NCI-H1436 (cell line): ENCODE measurements at regions not wholly inside any gene's neighbourhood (a gene's known extent, or its start where the extent isn't known, plus 50 kb on each side); places are given as distances from the start of the nearest gene placed in this dataset.
"Not testable (repeated sequence)": the region's sequence is repeated elsewhere in the genome, so short reads cannot be mapped to it uniquely, and the experiment has no call there.

ENCODE experiments used
- DNase-seq: peaks from one replicate; lab custom pipeline; 2025; lab: John Stamatoyannopoulos, UW

DNA sequence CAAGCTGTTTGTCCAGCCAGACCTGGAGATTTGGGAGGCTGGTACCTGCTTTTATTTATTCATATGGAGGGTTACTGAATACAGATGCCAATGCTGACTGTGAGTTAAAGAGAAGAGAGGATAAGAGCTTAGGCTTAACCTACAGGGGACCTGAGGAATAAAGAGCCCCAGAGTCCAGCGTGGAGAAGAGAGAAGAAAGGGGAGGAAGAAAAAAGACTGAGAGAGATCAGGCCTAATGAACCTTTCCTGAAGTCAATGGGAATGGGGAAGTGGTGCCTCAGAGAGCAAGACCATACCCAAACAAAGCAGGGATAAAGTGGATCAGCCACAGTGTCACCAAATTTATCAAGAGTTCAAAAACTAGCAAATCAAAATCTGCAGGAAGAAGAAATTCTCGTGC lies 348.6 kb upstream of the KCNH7 start:
- no peak for DNase-seq

GRCh38 chr2:163185160-163185559 lies 346.6 kb upstream of the KCNH7 start:
- DNase-seq: no peak

DNA sequence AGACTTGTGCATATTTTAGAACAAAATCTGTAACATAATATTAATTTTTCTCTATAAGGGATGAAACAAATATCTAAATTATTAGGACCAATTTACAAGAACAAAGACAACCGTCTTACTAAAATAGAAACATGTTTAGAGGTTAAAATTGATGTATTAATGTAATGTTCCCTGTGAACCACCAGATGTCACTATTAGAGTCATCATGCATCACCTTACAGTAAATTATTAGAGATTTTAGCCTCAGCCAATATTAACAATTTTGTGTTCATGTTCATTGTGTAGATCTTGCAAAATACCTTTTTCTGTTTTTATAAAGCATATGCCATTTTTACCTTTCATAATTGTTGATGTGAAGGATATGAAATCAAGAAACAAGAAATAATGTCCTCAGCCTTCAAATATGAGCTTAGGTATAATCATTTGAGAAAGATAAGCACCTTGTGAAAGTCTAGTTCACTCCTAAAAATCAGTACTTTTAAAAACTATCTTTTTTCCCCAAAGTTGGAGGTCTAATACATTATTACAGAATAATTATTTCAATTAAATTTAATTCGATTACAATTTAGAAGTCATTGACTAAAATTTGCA lies 344.3 kb upstream of the KCNH7 start:
- DNase-seq: peak; percentile 37

DNA sequence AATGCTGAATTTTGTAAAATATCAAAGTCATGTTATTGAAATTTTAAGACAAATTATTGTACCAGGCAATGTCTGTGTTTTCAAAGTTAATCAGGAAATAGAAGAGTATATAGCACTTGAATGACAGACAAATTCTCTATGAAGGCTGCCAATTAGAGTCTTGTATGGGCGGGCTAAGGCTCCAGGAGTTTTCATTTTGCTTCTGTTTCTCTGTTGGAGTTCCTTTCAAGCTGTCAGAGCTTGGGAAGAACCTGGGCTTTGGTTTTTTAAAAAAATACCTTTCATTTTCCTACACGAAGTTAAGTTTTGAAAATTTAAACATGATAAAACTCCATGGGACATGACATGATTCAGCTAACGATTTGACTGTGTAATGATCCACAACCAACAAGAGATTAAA lies 339.0 kb upstream of the KCNH7 start:
- DNase-seq: no peak

DNA sequence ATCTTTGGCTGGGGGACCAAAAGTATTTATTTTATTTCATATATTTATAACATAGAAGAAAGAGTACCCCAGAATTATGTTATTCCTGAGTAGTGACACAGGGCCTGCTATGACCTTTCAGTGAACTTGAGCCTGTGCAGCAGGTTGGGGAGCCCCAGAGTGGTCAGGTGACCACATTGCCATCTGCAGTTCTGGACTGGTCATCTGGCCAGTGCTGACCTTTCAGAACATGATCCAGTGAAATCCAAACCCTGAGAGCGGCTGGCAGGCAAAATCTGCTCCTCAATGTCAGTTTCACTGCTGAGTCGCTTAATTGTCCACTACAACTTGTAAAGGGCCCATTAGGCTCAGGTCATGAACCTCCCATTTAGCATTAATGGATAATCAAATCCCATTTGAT lies 336.7 kb upstream of the KCNH7 start:
- DNase-seq: no peak

- DNase-seq: no peak
Measured at GRCh38 chr2:163173591-163173990, 335.0 kb upstream of the KCNH7 start.

DNA sequence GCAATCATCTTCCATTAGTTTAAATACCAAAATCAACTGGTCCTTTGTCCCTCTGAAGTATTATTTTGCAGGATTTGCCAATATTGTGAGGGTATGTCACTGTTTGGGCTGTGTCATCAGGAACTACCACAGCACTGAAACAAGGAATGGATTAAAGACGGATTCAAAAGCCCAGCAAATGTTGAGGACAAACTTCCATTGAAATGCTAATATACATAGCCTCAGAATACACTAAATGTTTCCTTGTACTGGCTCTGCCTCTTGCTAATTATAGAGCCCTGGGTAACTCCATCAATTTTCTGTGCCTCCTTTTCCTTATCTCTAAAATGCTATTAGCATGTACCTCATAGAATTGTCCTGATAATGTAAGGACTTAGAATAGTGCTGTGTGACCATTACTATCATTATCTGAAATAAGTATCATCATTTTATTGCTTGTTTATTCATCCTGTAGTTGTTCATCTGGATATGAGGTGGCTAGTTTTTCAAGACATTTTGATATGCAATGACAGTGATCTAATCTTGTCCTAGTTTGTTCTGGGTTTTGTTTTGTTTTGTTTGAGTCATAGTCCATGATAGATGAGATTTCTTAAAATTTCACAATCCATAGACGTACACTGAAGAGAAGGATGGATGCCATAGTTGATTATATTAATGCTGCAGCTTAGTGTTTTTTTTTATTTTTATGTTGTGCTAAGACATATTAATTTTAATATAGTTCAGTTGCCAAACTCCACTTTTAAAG lies 333.4 kb upstream of the KCNH7 start:
- DNase-seq: no peak

DNA sequence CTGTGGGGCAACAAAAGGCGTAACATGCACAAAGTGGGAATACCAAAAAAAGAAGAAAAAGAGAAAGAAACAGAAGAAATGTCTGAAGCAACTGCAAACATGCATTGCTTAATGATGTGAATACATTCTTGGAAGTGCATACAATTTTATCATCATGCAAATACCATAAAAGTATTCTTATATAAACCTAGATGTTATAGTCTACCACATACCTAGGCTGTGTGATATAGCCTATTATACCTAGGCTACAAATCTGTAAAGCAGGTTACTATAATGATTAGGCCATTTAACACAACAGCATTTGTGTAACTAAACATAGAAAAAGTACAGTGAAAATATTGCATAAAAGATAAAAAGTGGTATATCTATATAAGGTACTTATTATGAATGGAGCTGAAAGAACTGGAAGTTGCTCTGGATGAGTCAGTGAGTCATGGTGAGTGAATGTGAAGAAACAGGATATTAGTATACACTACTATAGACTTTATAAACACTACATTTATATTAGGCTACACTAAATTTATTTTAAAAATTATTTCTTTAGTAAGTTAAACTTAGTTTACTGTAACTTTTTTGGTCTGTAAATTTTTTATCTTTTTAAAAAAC lies 319.4 kb upstream of the KCNH7 start:
- DNase-seq: no peak

DNA sequence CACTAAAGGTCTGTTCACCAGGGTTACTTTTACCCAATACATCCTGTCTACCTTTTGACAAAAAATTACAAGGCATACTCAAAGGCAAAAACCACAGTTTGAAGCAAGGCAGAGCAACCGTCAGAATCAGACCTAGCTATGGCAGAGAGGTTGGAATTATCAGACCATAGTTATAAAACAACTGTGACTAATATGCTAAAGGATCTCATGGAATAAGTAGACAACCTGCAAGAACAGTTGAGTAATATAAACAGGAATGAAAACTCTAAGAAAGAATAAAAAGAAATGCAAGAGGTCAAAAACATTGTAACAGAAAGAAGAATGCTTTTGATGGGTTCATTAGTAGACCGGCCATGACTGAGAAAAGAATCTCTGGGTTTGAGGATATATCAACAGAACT lies 318.8 kb upstream of the KCNH7 start:
- no peak for DNase-seq

- DNase-seq: no peak
Measured at GRCh38 chr2:163155925-163156324, 317.4 kb upstream of the KCNH7 start.

GRCh38 chr2:163155279-163155883 lies 316.8 kb upstream of the KCNH7 start:
- peak; percentile 58 for DNase-seq

- no peak for DNase-seq
Measured at GRCh38 chr2:163142618-163143017, 304.1 kb upstream of the KCNH7 start.

DNA sequence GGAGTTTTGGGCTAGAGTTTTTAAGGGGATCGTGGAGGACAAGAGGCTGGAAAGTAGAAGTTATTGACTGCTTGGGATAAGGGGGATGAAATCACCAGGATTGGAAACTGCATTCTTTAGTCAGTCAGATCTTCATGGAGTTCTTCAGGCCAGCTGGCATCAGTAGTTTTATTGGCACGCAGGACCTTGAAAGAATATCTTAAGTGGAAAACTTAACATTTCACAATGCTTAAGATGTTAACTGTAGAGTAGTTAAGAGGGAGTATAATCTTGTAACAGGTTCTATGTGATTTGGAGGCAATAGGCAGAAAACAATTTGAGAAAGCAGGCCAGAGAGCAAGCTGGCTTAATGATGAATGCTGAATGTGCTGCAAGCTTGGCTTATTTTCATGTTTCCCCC lies 300.4 kb upstream of the KCNH7 start:
- DNase-seq: no peak

DNA sequence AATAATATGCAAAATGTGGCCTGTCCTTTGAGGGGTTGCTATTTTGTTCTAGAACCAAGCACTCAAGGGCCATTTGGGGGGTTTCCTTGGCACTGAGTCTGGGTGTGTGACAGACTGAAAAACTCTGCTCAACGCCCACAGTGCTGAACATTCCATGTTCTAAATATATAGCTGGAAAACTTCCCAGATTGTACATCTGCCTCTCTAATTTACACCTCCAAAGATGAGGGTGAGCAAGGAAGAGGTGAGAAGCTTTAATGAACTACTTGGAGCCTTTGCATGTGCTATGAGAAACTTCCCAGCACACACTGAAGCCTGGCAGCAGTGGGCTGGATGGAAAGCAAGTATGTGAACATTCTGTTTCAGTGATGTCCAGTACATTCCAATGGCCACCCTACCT lies 296.7 kb upstream of the KCNH7 start:
- DNase-seq: no peak

- no peak for DNase-seq
Measured at GRCh38 chr2:163133602-163134001, 295.0 kb upstream of the KCNH7 start.

- peak; percentile 55 for DNase-seq
Measured at GRCh38 chr2:163132850-163133249, 294.3 kb upstream of the KCNH7 start.

DNA sequence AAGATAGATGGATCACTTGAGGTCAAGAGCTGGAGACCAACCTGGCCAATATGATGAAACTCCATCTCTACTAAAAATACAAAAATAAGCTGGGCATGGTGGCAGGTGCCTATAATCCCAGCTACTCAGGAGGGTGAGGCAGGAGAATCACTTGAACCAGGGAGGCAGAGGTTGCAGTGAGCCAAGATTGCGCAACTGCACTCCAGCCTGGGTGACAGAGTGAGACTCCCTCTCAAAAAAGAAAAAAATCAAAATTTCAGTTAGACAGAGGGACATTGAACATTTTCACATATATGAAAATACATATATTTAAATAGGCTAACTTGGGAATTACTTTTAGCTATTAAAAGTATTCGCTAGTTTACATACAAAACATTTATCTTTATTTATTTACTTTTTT lies 293.6 kb upstream of the KCNH7 start:
- not testable (repeated sequence) for DNase-seq

DNA sequence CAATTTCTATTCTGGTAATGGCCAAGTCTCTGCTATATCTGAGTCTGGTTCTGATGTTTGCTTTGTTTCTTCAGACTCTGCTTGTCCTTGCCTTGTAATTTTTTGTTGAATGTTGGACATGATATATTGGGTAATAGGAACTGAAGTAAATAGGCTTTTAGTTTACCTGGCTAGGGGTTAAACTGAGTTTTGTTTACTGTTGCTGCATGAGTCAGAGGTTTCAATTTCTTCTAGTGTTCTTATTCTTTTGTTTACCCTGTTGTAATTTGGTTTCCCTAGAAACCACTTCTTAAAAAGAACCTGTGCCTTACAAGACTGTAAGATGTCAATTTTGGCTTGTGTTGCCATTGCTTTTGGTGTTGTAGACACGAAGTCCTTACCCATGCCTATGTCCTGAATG lies 285.0 kb upstream of the KCNH7 start:
- no peak for DNase-seq

DNA sequence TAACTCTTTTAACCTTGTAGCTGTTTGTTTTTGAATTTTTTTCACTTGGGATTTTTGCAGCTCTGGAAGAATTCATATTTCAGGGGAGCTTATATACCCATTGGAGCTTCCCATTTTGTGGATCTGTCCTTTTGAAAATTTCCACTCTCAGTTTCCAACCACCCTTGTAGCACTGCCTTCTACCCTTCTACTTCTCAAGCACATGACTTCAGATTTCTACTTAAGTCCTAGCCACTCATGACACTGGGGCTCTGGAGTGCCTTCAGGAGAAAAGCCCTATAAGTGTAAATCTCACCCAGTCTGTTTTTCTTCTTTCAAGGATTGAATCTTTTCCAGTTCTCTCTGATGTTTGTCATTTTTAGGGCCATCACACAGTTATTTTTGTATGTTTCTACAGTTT lies 283.7 kb upstream of the KCNH7 start:
- no peak for DNase-seq

GRCh38 chr2:163121483-163121882 lies 282.9 kb upstream of the KCNH7 start:
- no peak for DNase-seq

- DNase-seq: no peak
Measured at GRCh38 chr2:163119966-163120365, 281.4 kb upstream of the KCNH7 start.

GRCh38 chr2:163086940-163087339 lies 248.4 kb upstream of the KCNH7 start:
- no peak for DNase-seq

DNA sequence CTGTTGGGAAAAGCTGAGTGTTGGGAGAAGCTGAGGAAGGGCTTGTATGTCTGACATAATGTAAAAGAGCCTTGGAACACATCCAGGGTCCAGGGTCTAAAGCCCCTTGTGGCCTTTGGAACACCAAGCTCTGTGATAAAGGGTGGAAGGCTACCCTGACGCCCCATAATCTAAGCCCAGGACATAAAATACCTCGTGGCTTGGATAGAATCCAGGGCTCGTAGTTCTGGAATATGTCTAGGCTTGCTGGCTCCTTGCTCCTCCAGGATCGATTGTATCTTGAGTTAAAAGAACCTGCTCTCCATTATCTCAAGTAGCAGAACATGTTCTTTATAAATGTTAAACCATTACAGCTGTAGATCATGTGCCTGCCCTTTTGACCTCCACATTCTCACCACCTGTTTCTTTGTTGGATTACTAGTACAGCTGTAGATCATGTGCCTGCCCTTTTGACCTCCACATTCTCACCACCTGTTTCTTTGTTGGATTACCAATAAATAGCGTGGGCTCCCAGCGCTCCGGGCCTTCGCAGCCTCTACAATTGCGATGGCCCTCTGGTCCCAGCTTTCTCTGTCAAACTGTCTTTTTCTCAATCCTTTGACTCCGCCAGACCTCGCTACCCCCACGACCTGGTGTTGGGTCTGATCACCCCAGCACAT lies 246.9 kb upstream of the KCNH7 start:
- DNase-seq: not testable (repeated sequence)
